CD14-positive monocyte (primary cell): ENCODE measurements at regions not wholly inside any gene's neighbourhood (a gene's known extent, or its start where the extent isn't known, plus 50 kb on each side); places are given as distances from the start of the nearest gene placed in this dataset.

Source experiments
- DNase-seq, 3 donors: peaks; one replicate each; pipeline ENCODE4 v3.0.0-alpha.2; 2011 to 2022
- H2AFZ ChIP-seq: 2 replicates; pipeline ENCODE4 v1.6.0; 2012; ENCODE audit warnings: mild to moderate bottlenecking, low read depth, low read length, inconsistent platforms; ENCODE audit not compliant: insufficient read depth, poor library complexity, severe bottlenecking
- H3K27ac ChIP-seq, 2 donors: 1 replicate in 1 of 2; 2 replicates in 1 of 2; pipeline ENCODE4 v1.5.1; 2012 to 2013; ENCODE audit warnings: low read length in 2 of 2, control low read depth in 1 of 2, inconsistent platforms in 1 of 2, low read depth in 1 of 2, mild to moderate bottlenecking in 1 of 2
- H3K27me3 ChIP-seq, 2 donors: one replicate each; pipeline versions ENCODE4 v1.6.0 to v1.6.1; 2011 to 2013; ENCODE audit warnings: low read length in 2 of 2; ENCODE audit not compliant: control insufficient read depth in 2 of 2, insufficient read depth in 2 of 2
- H3K36me3 ChIP-seq, 2 donors: replicated peaks in 1 of 2; 1 replicate in 1 of 2; 2 replicates in 1 of 2; pipeline versions ENCODE4 v1.5.1 to v1.6.1; 2012 to 2013; ENCODE audit warnings: low read length in 2 of 2, control low read depth in 1 of 2, inconsistent platforms in 1 of 2, mild to moderate bottlenecking in 1 of 2; ENCODE audit not compliant: insufficient read depth in 2 of 2, control insufficient read depth in 1 of 2
- H3K4me1 ChIP-seq, 2 donors: 1 replicate in 1 of 2; 2 replicates in 1 of 2; pipeline versions ENCODE4 v1.5.1 to v1.6.1; 2012 to 2013; ENCODE audit warnings: low read length in 2 of 2, control low read depth in 1 of 2, inconsistent platforms in 1 of 2, mild to moderate bottlenecking in 1 of 2, moderate library complexity in 1 of 2; ENCODE audit not compliant: insufficient read depth in 2 of 2, control insufficient read depth in 1 of 2
- H3K4me2 ChIP-seq: replicated peaks from 2 replicates; pipeline ENCODE3; 2012; ENCODE audit warnings: low read length, moderate library complexity, mild to moderate bottlenecking; ENCODE audit not compliant: poor library complexity, severe bottlenecking; ENCODE audit errors: extremely low read depth
- H3K4me3 ChIP-seq, 3 experiments: fragments of 200-600 bp in 1 of 3; sonication (generic) in 1 of 3; replicated peaks in 1 of 3; 1 replicate in 2 of 3; 2 replicates in 1 of 3; pipeline ENCODE4 v1.5.1; 2011 to 2013; ENCODE audit warnings: low read length in 3 of 3, mild to moderate bottlenecking in 3 of 3, control low read depth in 2 of 3, low read depth in 2 of 3, inconsistent platforms in 1 of 3, moderate library complexity in 1 of 3
- H3K79me2 ChIP-seq: 2 replicates; pipeline ENCODE4 v1.6.0; 2012; ENCODE audit warnings: mild to moderate bottlenecking, control low read depth, inconsistent platforms, low read length, moderate library complexity; ENCODE audit not compliant: insufficient read depth
- H3K9ac ChIP-seq: 2 replicates; pipeline ENCODE4 v1.6.0; 2017; ENCODE audit warnings: low read length, mild to moderate bottlenecking; ENCODE audit not compliant: insufficient read depth, poor library complexity, severe bottlenecking
- H3K9me3 ChIP-seq, 2 donors: replicated peaks in 1 of 2; 1 replicate in 1 of 2; 2 replicates in 1 of 2; pipeline versions ENCODE4 v1.5.1 to v1.6.1; 2012 to 2013; ENCODE audit warnings: low read length in 2 of 2, control low read depth in 1 of 2; ENCODE audit not compliant: control insufficient read depth in 1 of 2, insufficient read depth in 1 of 2
- H4K20me1 ChIP-seq: 2 replicates; pipeline ENCODE4 v1.6.0; 2012; ENCODE audit warnings: mild to moderate bottlenecking, low read length, control low read depth, moderate library complexity; ENCODE audit not compliant: insufficient read depth
- H3K27ac Mint-ChIP-seq, 7 donors: one replicate each; pipeline ENCODE4 v1.8.0; 2020; ENCODE audit warnings: mild to moderate bottlenecking in 7 of 7, mixed read lengths in 7 of 7, moderate library complexity in 6 of 7, inconsistent platforms in 2 of 7
- H3K27me3 Mint-ChIP-seq, 3 donors: one replicate each; pipeline ENCODE4 v1.8.0; 2021 to 2022; ENCODE audit warnings: low read depth in 3 of 3, mild to moderate bottlenecking in 3 of 3, mixed read lengths in 3 of 3, moderate library complexity in 3 of 3, inconsistent platforms in 1 of 3
- H3K36me3 Mint-ChIP-seq, 2 donors: one replicate each; pipeline ENCODE4 v1.8.0; 2020; ENCODE audit warnings: mixed read lengths in 2 of 2, inconsistent platforms in 1 of 2, mild to moderate bottlenecking in 1 of 2
- H3K4me1 Mint-ChIP-seq: one replicate; pipeline ENCODE4 v1.8.0; 2020; ENCODE audit warnings: mild to moderate bottlenecking, mixed read lengths
- H3K4me3 Mint-ChIP-seq, 2 donors: one replicate each; pipeline ENCODE4 v1.8.0; 2020; ENCODE audit warnings: mild to moderate bottlenecking in 2 of 2, mixed read lengths in 2 of 2, moderate library complexity in 1 of 2
- H3K9me3 Mint-ChIP-seq, 7 donors: one replicate each; pipeline ENCODE4 v1.8.0; 2020 to 2022; ENCODE audit warnings: mixed read lengths in 7 of 7, mild to moderate bottlenecking in 6 of 7, moderate library complexity in 6 of 7, inconsistent platforms in 2 of 7
- WGBS: methylation state at CpG from one replicate; pipeline ENCODE4 v1.1.5; 2013; ENCODE audit warnings: missing lambda C conversion rate; ENCODE audit not compliant: insufficient coverage; 5-methylcytosine and 5-hydroxymethylcytosine counted together
- intact Hi-C, 2 donors: fragments of 100-400 bp; cut with micrococcal nuclease; formaldehyde crosslinking; loops; one replicate each; pipeline versions ENCODE4 v1.15.0 to v1.15.1; 2023
- TF ChIP-seq, protein P1 (sequence below): fragments of 200-600 bp; IDR thresholded peaks from one replicate; pipeline ENCODE4 v1.8.0; 2022; ENCODE audit warnings: antibody characterized with exemption, mild to moderate bottlenecking

DNA sequence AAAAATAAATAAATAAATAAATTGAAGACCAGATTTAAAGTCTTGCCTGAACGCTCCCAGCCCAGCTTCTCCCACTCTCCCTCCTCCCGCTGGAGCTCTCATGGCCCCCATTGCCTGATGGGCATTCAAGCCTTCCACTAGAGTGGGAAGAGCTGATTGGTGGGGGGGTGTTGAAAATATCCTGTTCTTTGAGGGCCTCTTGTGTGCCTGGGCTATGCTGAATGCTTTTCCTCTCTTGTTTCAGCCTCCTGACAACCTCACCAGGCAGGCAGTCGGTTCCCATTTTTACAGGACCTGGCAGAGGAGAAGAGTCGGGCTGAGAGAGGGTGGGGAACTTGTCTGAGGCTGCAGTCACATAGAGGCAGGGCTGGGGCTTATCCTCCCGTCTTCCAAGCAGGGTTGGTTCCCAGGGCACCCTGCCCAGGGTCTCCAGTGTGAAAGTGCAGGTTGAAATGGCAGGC is 59.2 kb upstream of the SSBP3 start:
- Histone ChIP-seq H3K9ac (no peak overlapping the region), H3K9me3 (no peaks in the 10 kb centered on the region), H2AFZ (no peak overlapping the region), H4K20me1 (no peaks in the 10 kb centered on the region), H3K4me2 (no peak overlapping the region), H3K27me3 (no peaks in the 10 kb centered on the region), H3K27ac (no peak overlapping the region), H3K79me2 (no peaks in the 10 kb centered on the region), H3K4me3 (no peak overlapping the region), H3K4me1 (peaks cover 21 to 29% of the 10 kb centered on the region in 2 donors), H3K36me3 (no peaks in the 10 kb centered on the region)
- peaks cover 25% of the 10 kb centered on the region for H3K4me1 Mint-ChIP-seq
- peaks cover 0 to 9% (median 2%) of the 10 kb centered on the region in 7 donors for H3K9me3 Mint-ChIP-seq
- H3K4me3 Mint-ChIP-seq, result no peak overlapping the region
- DNase-seq, result no peak
- peaks cover 0 to 4% (median 2%) of the 10 kb centered on the region in 3 donors for H3K27me3 Mint-ChIP-seq
- peak overlapping the region in 4 of 7 donors; percentile 31 to 84 (median 72) for H3K27ac Mint-ChIP-seq
- intact Hi-C loops, result no loop called here
- WGBS, result 59% methylated on average over 2 of the region's 5 CpGs
- TF ChIP-seq, protein P1, sequence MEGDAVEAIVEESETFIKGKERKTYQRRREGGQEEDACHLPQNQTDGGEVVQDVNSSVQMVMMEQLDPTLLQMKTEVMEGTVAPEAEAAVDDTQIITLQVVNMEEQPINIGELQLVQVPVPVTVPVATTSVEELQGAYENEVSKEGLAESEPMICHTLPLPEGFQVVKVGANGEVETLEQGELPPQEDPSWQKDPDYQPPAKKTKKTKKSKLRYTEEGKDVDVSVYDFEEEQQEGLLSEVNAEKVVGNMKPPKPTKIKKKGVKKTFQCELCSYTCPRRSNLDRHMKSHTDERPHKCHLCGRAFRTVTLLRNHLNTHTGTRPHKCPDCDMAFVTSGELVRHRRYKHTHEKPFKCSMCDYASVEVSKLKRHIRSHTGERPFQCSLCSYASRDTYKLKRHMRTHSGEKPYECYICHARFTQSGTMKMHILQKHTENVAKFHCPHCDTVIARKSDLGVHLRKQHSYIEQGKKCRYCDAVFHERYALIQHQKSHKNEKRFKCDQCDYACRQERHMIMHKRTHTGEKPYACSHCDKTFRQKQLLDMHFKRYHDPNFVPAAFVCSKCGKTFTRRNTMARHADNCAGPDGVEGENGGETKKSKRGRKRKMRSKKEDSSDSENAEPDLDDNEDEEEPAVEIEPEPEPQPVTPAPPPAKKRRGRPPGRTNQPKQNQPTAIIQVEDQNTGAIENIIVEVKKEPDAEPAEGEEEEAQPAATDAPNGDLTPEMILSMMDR, result no peak
- H3K36me3 Mint-ChIP-seq, result no peaks in the 10 kb centered on the region

DNA sequence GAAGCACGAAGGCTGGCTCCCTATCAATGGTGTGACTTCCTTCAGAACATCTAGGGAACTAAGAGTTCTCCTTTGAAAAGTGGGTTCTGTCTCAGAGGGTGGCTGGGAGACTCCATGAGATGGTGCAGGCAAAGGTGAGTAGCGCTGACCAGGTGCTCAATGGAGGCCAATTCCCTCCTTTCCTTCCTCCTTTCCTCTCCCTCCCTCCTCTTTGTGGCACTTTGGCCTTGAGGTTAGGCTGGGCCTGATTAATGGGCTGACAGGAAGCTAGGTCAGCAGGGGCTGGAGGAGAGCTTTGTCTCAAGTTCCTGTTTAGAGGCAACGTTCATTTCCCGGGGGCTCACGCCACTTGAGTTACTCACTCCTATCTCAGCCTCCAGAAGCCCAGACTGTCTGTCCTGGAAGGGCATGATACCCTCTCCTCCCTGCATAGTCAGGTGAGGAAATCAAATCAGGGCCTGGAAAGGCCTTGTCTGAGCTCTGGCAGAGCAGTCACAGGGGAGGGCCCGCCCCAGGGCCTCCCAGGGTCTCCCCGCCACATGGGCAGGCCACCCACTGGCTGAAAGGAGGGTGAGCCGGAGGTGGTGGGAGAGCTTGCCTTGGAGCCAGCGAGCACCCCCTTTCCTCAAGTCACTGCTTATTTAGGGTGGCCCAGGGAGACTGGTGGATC is 58.4 kb upstream of the SSBP3 start:
- peak overlapping the region; percentile 20 to 75 (median 43) for H3K27ac Mint-ChIP-seq
- Histone ChIP-seq H3K27ac (peak overlapping the region in 1 of 2 donors; percentile 54), H2AFZ (peak overlapping the region; percentile 24), H3K4me3 (peak overlapping the region in 1 of 3 experiments; percentile 9), H3K9me3 (no peaks in the 10 kb centered on the region), H3K9ac (no peak overlapping the region), H3K36me3 (no peaks in the 10 kb centered on the region), H3K4me2 (no peak overlapping the region), H3K4me1 (peaks cover 21 to 29% of the 10 kb centered on the region in 2 donors), H3K79me2 (no peaks in the 10 kb centered on the region), H3K27me3 (no peaks in the 10 kb centered on the region), H4K20me1 (no peaks in the 10 kb centered on the region)
- TF ChIP-seq, protein P1, result no peak
- no CpG with 5 or more reads among the region's 9 CpGs for WGBS
- H3K4me1 Mint-ChIP-seq, result peaks cover 25% of the 10 kb centered on the region
- H3K9me3 Mint-ChIP-seq, result peaks cover 0 to 9% (median 2%) of the 10 kb centered on the region in 7 donors
- intact Hi-C loops, result no loop called here
- no peaks in the 10 kb centered on the region for H3K36me3 Mint-ChIP-seq
- H3K27me3 Mint-ChIP-seq, result peaks cover 0 to 4% (median 2%) of the 10 kb centered on the region in 3 donors
- peak; percentile 60 to 87 (median 78) for DNase-seq
- H3K4me3 Mint-ChIP-seq, result no peak overlapping the region
